Testis (tissue), 2 donors: ENCODE measurements at regions not wholly inside any gene's neighbourhood (a gene's known extent, or its start where the extent isn't known, plus 50 kb on each side); places are given as distances from the start of the nearest gene placed in this dataset.

Experiments used
- DNase-seq: peaks from one replicate; pipeline ENCODE4 v3.0.0-alpha.2; 2019
- H3K27ac ChIP-seq, 2 donors: fragments of 200-600 bp; sonication (generic); one replicate each; pipeline ENCODE4 v1.5.1; 2019
- H3K27me3 ChIP-seq: fragments of 200-600 bp; sonication (generic); one replicate; pipeline ENCODE4 v1.5.1; 2019
- H3K36me3 ChIP-seq: fragments of 200-600 bp; sonication (generic); one replicate; pipeline ENCODE4 v1.5.1; 2017; ENCODE audit warnings: low read depth; ENCODE audit errors: missing control alignments
- H3K4me1 ChIP-seq: fragments of 200-600 bp; sonication (generic); one replicate; pipeline ENCODE4 v1.5.1; 2019
- H3K4me3 ChIP-seq, 2 donors: fragments of 200-600 bp; sonication (generic); one replicate each; pipeline ENCODE4 v1.5.1; 2017 to 2019
- H3K9me3 ChIP-seq: fragments of 200-600 bp; sonication (generic); one replicate; pipeline ENCODE4 v1.5.1; 2017
- CTCF ChIP-seq, 3 experiments: fragments of 450-650 bp in 2 of 3; fragments of 200-600 bp in 1 of 3; sonication (generic) in 1 of 3; IDR thresholded peaks; one replicate each; pipeline ENCODE4 v1.5.1; 2016 to 2019; ENCODE audit warnings: antibody characterized with exemption in 3 of 3, mild to moderate bottlenecking in 2 of 3, moderate library complexity in 1 of 3
- POLR2A ChIP-seq: fragments of 450-650 bp; IDR thresholded peaks from one replicate; pipeline ENCODE4 v1.6.1; 2017; ENCODE audit warnings: antibody characterized with exemption, mild to moderate bottlenecking, moderate library complexity
- WGBS, 2 donors: methylation state at CpG; one replicate each; pipeline ENCODE4 v1.1.5; 2018; 5-methylcytosine and 5-hydroxymethylcytosine counted together
- intact Hi-C: fragments of 100-400 bp; cut with DNase I; formaldehyde crosslinking; loops from one replicate; pipeline ENCODE4 v1.15.1; 2023; ENCODE audit warnings: low total_unique reads

- Histone ChIP-seq H3K27ac (no peak overlapping the region), H3K4me1 (no peaks in the 10 kb centered on the region), H3K9me3 (no peaks in the 10 kb centered on the region), H3K36me3 (no peaks in the 10 kb centered on the region), H3K4me3 (no peak overlapping the region), H3K27me3 (no peaks in the 10 kb centered on the region)
- intact Hi-C loops: no loop called here
- DNase-seq: no peak
- TF ChIP-seq POLR2A (no peak), CTCF (IDR thresholded peaks at IDR 0.05) (no peak)
Measured at GRCh38 chr4:138952411-138952810, 63.2 kb upstream of the NOCT start.

GRCh38 chr4:138951764-138952163, 63.8 kb upstream of the NOCT start:
- Histone ChIP-seq H3K4me1 (no peaks in the 10 kb centered on the region), H3K36me3 (no peaks in the 10 kb centered on the region), H3K4me3 (no peak overlapping the region), H3K9me3 (no peaks in the 10 kb centered on the region), H3K27ac (no peak overlapping the region), H3K27me3 (no peaks in the 10 kb centered on the region)
- intact Hi-C loops: no loop called here
- no peak for DNase-seq
- 89 to 94% methylated on average over 1 of the region's 1 CpG for WGBS, 2 donors
- TF ChIP-seq CTCF (IDR thresholded peaks at IDR 0.05): no peak

GRCh38 chr4:138949866-138950265, 65.7 kb upstream of the NOCT start:
- no peak for TF ChIP-seq POLR2A
- TF ChIP-seq CTCF (IDR thresholded peaks at IDR 0.05): no peak
- H3K9me3 ChIP-seq: no peaks in the 10 kb centered on the region
- H3K36me3 ChIP-seq: no peaks in the 10 kb centered on the region
- H3K27me3 ChIP-seq: no peaks in the 10 kb centered on the region
- DNase-seq: no peak
- intact Hi-C loops: no loop called here
- WGBS, 2 donors: 67 to 78% methylated on average over 3 to 4 of the region's 4 CpGs
- no peak overlapping the region for H3K27ac ChIP-seq
- H3K4me3 ChIP-seq: no peak overlapping the region
- H3K4me1 ChIP-seq: no peaks in the 10 kb centered on the region

GRCh38 chr4:138948918-138949317, 66.7 kb upstream of the NOCT start:
- intact Hi-C loops: no loop called here
- no peaks in the 10 kb centered on the region for H3K9me3 ChIP-seq
- no peak for DNase-seq
- TF ChIP-seq POLR2A (no peak), CTCF (IDR thresholded peaks at IDR 0.05) (no peak)
- H3K4me1 ChIP-seq: no peaks in the 10 kb centered on the region
- 93% methylated on average over 2 of the region's 2 CpGs for WGBS, 2 donors
- H3K27ac ChIP-seq: no peak overlapping the region
- H3K36me3 ChIP-seq: no peaks in the 10 kb centered on the region
- H3K27me3 ChIP-seq: no peaks in the 10 kb centered on the region
- no peak overlapping the region for H3K4me3 ChIP-seq

- Histone ChIP-seq H3K4me1 (no peaks in the 10 kb centered on the region), H3K4me3 (no peak overlapping the region), H3K27me3 (no peaks in the 10 kb centered on the region), H3K36me3 (no peaks in the 10 kb centered on the region), H3K27ac (no peak overlapping the region), H3K9me3 (no peaks in the 10 kb centered on the region)
- DNase-seq: no peak
- TF ChIP-seq CTCF (IDR thresholded peaks at IDR 0.05) (no peak), POLR2A (no peak)
- 85 to 93% methylated on average over 1 of the region's 1 CpG for WGBS, 2 donors
- intact Hi-C loops: no loop called here
Measured at GRCh38 chr4:138946306-138946705, 69.3 kb upstream of the NOCT start.
